HL-60 (cell line): ENCODE measurements at regions not wholly inside any gene's neighbourhood (a gene's known extent, or its start where the extent isn't known, plus 50 kb on each side); places are given as distances from the start of the nearest gene placed in this dataset.

Experiments used
- CTCF ChIP-seq: IDR thresholded peaks from one replicate; pipeline ENCODE4 v1.5.1; 2011; ENCODE audit warnings: low read length, control low read depth, inconsistent platforms; ENCODE audit not compliant: insufficient read depth
- POLR2AphosphoS5 ChIP-seq: IDR thresholded peaks from 2 replicates; pipeline ENCODE4 v1.6.1; 2012; ENCODE audit warnings: low read depth
- REST ChIP-seq: IDR thresholded peaks from 2 replicates; pipeline ENCODE4 v1.6.1; 2012; ENCODE audit warnings: low read depth; ENCODE audit not compliant: insufficient replicate concordance
- SPI1 ChIP-seq: IDR thresholded peaks from 2 replicates; pipeline ENCODE4 v1.6.1; 2012; ENCODE audit warnings: low read depth, mild to moderate bottlenecking, borderline replicate concordance

- no peak for TF ChIP-seq CTCF
- no peak for TF ChIP-seq POLR2AphosphoS5
- TF ChIP-seq REST: no peak
- no peak for TF ChIP-seq SPI1
These were observed 191.1 kb upstream of the BMP4 start for GRCh38 chr14:54147758-54148157.
